Activated T-cell treated with anti-CD3 and anti-CD28 coated beads for 48 hours (primary cell): ENCODE measurements at regions not wholly inside any gene's neighbourhood (a gene's known extent, or its start where the extent isn't known, plus 50 kb on each side); places are given as distances from the start of the nearest gene placed in this dataset.
"Not testable (repeated sequence)": the region's sequence is repeated elsewhere in the genome, so short reads cannot be mapped to it uniquely, and the experiment has no call there.

Experiments used
- DNase-seq: peaks from one replicate; pipeline ENCODE4 v3.0.0-alpha.2; 2020; ENCODE audit warnings: low read depth

DNA sequence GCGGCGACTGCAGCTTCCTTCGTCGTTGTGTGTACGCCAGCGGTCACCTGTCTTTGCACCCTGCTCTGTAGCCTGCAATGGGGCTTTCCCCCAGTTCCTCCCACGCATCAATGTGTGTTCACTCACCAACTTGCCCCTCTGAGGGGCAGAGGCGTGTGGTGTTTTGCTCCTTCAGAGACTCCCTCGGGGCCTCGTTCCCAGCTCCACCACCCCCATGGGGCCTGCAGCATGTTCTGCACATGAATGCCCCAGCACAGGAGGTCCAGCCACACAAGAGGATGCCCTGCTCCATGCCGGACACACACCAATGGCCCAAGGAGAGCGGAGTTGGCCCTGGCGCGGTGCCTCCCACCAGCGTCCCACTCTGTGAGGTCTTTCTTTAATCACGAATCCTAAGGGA is 196.8 kb downstream of the BANP start:
- DNase-seq, result not testable (repeated sequence)

DNA sequence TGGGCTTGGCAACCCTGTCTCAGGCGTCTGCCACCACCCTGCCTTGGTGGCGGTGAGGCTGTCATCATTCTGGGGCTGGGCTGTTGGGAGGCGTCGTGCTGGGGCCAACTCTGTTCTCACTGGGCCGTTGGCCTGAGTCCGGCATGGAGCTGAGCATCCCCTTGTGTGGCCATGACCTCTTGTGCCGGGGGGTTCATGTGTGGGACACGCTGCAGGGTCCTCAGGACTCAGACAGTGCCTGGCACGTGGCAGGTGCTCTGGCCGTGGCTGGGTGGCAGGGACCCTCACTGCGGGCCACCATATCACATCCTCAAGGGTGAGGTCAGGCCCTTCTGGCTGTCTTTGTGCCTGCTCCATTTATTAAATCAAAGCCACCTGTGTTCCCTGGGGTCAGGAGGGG is 197.4 kb downstream of the BANP start:
- not testable (repeated sequence) for DNase-seq

- not testable (repeated sequence) for DNase-seq
These were observed 197.9 kb downstream of the BANP start for GRCh38 chr16:88149158-88149603.

DNA sequence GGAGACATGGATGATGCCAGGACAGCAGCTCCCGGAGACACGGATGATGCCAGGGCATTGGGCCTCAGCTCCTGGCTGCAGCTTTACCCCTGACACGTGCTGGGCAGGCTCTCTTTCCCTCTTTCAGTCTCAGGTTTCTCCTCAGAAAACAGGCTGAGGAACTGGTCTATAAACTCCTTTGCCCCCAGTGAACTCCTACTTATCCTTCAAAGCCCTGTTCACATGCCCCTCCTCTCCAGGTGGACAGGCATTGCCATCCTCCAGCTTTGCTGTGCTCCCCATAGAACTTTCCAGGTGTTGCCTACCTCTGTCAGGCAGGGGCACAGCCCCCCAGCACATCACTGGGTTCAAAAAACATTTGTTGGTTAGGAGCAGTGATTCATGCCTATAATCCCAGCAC is 198.4 kb downstream of the BANP start:
- DNase-seq, result not testable (repeated sequence)

DNA sequence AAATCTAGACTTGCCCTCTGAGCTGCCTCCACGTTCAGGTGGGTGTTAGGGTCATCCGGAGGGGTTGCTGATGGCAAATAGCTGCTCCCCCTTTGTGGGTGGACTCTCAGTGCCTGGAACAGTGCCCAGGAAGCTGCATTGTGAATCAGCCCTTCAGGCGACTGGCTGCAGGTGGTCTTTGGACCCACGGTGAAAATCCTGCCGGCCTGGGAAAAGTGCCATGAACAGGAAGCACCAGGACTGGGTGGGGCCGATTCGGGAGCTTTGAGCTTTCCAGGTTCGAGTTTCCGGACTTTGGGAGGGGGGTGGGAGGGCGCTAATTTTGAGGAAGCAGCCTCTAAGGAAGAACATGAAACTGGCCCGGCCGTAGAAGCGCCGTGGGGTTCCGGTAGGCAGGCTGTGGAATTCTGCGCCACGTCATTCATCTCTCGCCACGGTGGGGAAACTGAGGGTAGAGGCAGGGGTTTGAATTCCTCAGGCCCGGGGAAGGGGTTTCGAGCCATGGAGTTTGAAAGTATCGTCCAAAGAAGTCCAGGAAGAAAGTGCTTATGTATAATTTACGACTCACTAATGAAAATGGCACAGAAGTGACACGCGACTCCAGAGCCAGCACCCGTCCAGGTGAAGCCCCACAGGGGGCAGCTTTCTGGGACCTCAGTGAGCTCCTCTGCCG is 199.4 kb downstream of the BANP start:
- DNase-seq, result not testable (repeated sequence)

- DNase-seq, result not testable (repeated sequence)
These were observed 199.9 kb downstream of the BANP start for GRCh38 chr16:88151129-88151499.

- DNase-seq, result not testable (repeated sequence)
These were observed 200.9 kb downstream of the BANP start for GRCh38 chr16:88151859-88152843.

DNA sequence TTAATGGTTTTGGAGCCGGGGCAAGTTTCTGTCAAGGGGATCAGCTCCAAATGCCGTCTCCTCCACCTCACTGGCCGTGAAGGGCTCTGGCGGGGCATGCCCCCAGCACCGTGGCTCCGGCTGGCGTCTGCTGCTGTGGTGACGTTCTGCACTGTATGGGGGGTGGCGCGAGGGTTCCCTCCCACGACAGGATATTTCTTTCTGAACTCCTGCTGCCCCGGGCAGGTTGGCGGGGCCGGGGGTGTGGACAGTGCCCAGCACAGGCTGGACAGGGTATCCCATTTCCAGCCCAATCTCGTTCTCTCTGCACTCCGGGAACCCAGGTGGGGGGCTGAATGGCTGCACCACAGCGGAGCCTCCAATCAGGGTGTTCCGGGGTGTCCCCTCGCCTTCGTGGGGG is 201.6 kb downstream of the BANP start:
- not testable (repeated sequence) for DNase-seq

- DNase-seq, result not testable (repeated sequence)
These were observed 202.3 kb downstream of the BANP start for GRCh38 chr16:88153516-88153915.

GRCh38 chr16:88154886-88155285 is 203.7 kb downstream of the BANP start:
- not testable (repeated sequence) for DNase-seq

- DNase-seq, result not testable (repeated sequence)
These were observed 204.4 kb downstream of the BANP start for GRCh38 chr16:88155681-88156080.

GRCh38 chr16:88156640-88157283 is 205.5 kb downstream of the BANP start:
- DNase-seq, result not testable (repeated sequence)

DNA sequence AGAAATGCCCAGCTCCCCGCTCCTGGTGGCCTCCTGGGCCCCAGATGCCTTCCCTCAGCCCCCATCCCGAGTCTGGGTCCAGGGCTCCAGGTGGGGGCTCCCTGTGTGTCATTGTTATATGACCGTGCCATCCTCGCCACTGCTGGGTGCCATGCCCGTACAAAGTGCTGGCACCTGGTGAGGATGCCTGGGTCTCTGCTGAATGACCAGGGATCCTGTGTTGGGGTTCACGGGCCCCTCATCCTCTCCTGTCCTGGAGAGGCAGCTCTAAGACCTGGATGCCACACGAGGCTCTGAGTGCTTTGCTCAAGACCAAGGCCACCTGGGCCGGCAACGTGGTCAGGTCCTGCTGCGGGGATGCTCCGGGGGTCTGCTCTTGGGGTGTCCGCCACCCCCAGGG is 206.5 kb downstream of the BANP start:
- not testable (repeated sequence) for DNase-seq

GRCh38 chr16:88158256-88159045 is 207.2 kb downstream of the BANP start:
- DNase-seq, result not testable (repeated sequence)

DNA sequence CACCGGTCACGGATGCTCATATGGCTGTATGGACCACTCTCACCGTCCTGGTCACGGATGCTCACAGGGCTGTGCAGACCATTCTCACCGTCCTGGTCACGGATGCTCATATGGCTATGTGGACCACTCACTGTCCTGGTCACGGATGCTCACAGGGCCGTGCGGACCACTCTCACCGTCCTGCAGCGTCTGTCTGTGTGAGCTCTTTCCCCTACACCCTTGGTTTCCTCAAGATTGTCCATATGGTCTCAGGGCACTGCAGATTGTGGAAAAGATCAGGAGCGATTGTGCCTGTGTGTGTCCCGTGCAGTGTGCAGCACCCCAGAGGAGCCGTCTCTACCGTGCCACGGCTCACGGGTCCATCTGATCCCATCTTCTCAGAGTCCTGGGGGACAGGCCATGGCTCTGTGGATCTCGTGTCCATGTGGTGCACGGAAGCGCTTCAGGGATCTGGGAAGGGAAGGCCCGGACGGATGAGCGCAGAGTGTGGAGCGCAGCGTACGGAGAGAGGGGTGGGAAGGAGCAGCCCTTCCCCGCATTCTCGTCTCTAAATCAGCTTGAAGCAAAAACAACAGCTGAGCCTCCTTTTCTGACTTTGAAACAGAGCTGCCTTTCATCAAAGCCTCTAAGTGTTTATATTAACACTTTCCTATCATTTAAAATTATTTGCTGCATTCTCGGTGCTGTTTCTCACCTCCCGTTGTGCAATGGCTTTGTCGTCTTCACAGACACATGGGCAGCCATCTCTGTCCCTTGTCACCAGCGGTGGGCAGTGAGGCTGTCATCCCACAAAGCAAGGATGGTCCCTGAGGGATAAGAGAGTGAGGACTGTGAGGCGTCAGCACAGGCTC is 208.0 kb downstream of the BANP start:
- not testable (repeated sequence) for DNase-seq

- not testable (repeated sequence) for DNase-seq
These were observed 208.7 kb downstream of the BANP start for GRCh38 chr16:88159897-88160335.

- not testable (repeated sequence) for DNase-seq
These were observed 210.0 kb downstream of the BANP start for GRCh38 chr16:88161191-88161590.

DNA sequence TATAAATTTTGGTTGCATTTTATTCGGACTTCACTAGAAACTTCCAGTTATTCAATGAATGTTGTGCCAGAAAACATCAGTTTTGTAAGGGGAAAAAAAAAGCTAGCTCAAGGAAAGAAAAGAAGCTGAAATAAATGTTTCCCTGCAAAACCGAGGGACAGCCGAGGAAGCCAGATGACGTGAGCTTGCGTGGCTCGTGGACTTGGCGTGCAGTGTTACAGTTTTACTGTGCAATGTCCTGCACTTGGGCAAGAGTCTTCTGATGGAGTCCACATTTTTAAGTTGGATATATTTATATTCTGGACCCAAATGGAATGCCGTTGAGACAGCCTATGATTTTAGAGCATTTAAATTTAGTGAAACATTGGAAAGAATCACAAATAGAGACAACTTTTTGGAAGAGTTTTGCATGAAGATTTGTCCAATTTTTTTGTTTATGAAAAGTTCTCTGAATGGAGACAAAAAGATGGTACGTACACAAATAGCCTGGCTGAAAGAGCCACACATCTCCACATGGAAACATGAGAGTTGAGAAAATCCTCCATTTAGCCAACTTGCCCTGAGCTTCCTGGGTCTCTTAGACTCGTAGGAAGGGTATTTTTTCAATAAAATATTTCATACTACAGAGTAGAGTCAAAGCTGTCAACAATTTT is 210.5 kb downstream of the BANP start:
- DNase-seq, result not testable (repeated sequence)

DNA sequence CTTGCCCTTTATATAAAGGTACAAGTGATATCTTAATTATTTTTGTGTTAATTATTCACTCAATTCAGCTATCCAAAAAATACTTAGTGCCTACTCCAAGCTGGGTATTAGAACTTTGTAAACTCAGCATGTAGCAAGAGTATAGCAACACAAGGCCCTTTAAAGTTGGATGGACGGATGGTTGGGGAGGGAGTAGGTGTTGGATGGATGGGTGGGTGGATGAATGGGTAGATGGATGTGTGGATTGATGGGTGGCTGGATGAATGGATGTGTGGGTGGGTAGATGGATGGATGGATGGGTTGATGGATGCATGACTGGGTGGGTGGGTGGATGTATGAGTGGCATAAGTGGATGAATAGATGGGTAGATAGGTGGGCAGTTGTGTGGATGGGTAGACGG is 211.5 kb downstream of the BANP start:
- not testable (repeated sequence) for DNase-seq
